PC-3 (cell line): ENCODE measurements at regions not wholly inside any gene's neighbourhood (a gene's known extent, or its start where the extent isn't known, plus 50 kb on each side); places are given as distances from the start of the nearest gene placed in this dataset.

Experiments used
- ATAC-seq: fragments of 200-7000 bp; cut with Tn5 transposase; 2 replicates; pipeline ENCODE4 v1.9.1; 2020; ENCODE audit warnings: mild to moderate bottlenecking, moderate library complexity
- BruUV-seq: library from RNA; stranded (reverse); fragments of 400-500 nt; replicated peaks from 2 replicates; lab custom pipeline; 2021; lab: Mats Ljungman, UMichigan
- CTCF ChIA-PET: fragments of 300-600 bp; sonication (Branson Sonifier 250); formaldehyde crosslinking; loops from one replicate; lab custom pipeline; 2022; ENCODE audit warnings: antibody characterized with exemption; lab: Charles Lee
- POLR2A ChIA-PET: fragments of 300-600 bp; sonication (Branson Sonifier 250); formaldehyde crosslinking; loops from one replicate; lab custom pipeline; 2022; ENCODE audit warnings: antibody characterized with exemption; ENCODE audit not compliant: unreplicated experiment; lab: Charles Lee
- DNase-seq: peaks from one replicate; pipeline ENCODE4 v3.0.0-alpha.2; 2015
- H2AFZ ChIP-seq: fragments of 300-600 bp; sonication (generic); 2 replicates; pipeline ENCODE4 v1.6.0; 2016; ENCODE audit warnings: antibody characterized with exemption, low read length
- H3F3A ChIP-seq: fragments of 300-600 bp; sonication (generic); one replicate; pipeline ENCODE4 v1.6.0; 2017; ENCODE audit warnings: antibody characterized with exemption, low read length, control low read depth, mild to moderate bottlenecking; ENCODE audit not compliant: unreplicated experiment
- H3K27ac ChIP-seq: fragments of 300-600 bp; sonication (generic); 2 replicates; pipeline ENCODE4 v1.5.1; 2016; ENCODE audit warnings: mild to moderate bottlenecking, low read length
- H3K27me3 ChIP-seq: fragments of 300-600 bp; sonication (generic); 2 replicates; pipeline ENCODE4 v1.6.1; 2016; ENCODE audit warnings: low read length, mixed read lengths
- H3K36me3 ChIP-seq: fragments of 300-600 bp; sonication (generic); 2 replicates; pipeline ENCODE4 v1.6.1; 2016; ENCODE audit warnings: low read depth, mixed run types, low read length, mixed read lengths
- H3K4me1 ChIP-seq: fragments of 300-600 bp; sonication (generic); 2 replicates; pipeline ENCODE4 v1.5.1; 2016; ENCODE audit warnings: low read length; ENCODE audit not compliant: insufficient read depth
- H3K4me2 ChIP-seq: fragments of 300-600 bp; sonication (generic); 2 replicates; pipeline ENCODE4 v1.6.0; 2016; ENCODE audit warnings: low read length
- H3K4me3 ChIP-seq: fragments of 300-600 bp; sonication (generic); 2 replicates; pipeline ENCODE4 v1.5.1; 2016; ENCODE audit warnings: mild to moderate bottlenecking, low read length, mixed read lengths
- H3K79me2 ChIP-seq: fragments of 300-600 bp; sonication (generic); 2 replicates; pipeline ENCODE4 v1.6.1; 2017; ENCODE audit warnings: low read length, mixed read lengths
- H3K9ac ChIP-seq: fragments of 300-600 bp; sonication (generic); 2 replicates; pipeline ENCODE4 v1.6.0; 2016; ENCODE audit warnings: mild to moderate bottlenecking, low read length
- H3K9me2 ChIP-seq: fragments of 300-600 bp; sonication (generic); replicated peaks from 2 replicates; pipeline ENCODE4 v1.6.1; 2016; ENCODE audit warnings: mixed run types, low read length, mixed read lengths
- H3K9me3 ChIP-seq: fragments of 300-600 bp; sonication (generic); 2 replicates; pipeline ENCODE4 v1.6.1; 2016; ENCODE audit warnings: low read length, mixed read lengths
- H4K20me1 ChIP-seq: fragments of 300-600 bp; sonication (generic); 2 replicates; pipeline ENCODE4 v1.6.1; 2016; ENCODE audit warnings: low read length, mixed read lengths
- CTCF ChIP-seq: fragments of 300-600 bp; sonication (generic); conservative IDR thresholded peaks from 2 replicates; pipeline ENCODE4 v1.5.1; 2017; ENCODE audit warnings: antibody characterized with exemption, low read depth, mild to moderate bottlenecking, low read length
- EZH2 ChIP-seq: fragments of 300-600 bp; sonication (generic); IDR thresholded peaks from one replicate; pipeline ENCODE4 v1.6.1; 2017; ENCODE audit warnings: antibody characterized with exemption, mild to moderate bottlenecking, low read length; ENCODE audit not compliant: unreplicated experiment
- EZH2phosphoT487 ChIP-seq: fragments of 300-600 bp; sonication (generic); IDR thresholded peaks from 2 replicates; pipeline ENCODE4 v1.6.1; 2018; ENCODE audit warnings: mild to moderate bottlenecking, antibody characterized with exemption, low read length, borderline replicate concordance
- intact Hi-C: fragments of 100-400 bp; cut with micrococcal nuclease; formaldehyde crosslinking; loops from 2 replicates; pipeline ENCODE4 v1.9.0; 2023

GRCh38 chr18:6493194-6493593 is 78.5 kb upstream of the L3MBTL4 start:
- no peak for DNase-seq
- H3K36me3 ChIP-seq = no peaks in the 10 kb centered on the region

GRCh38 chr18:6495536-6495935 is 80.8 kb upstream of the L3MBTL4 start:
- Histone ChIP-seq H3K27me3 (no peaks in the 10 kb centered on the region), H3K4me2 (no peak overlapping the region), H4K20me1 (no peaks in the 10 kb centered on the region), H3K79me2 (no peaks in the 10 kb centered on the region), H3K4me1 (no peaks in the 10 kb centered on the region), H3K36me3 (no peaks in the 10 kb centered on the region), H2AFZ (no peak overlapping the region), H3F3A (no peaks in the 10 kb centered on the region), H3K9me2 (no peaks in the 10 kb centered on the region), H3K9ac (no peak overlapping the region), H3K9me3 (no peaks in the 10 kb centered on the region), H3K4me3 (no peak overlapping the region), H3K27ac (no peak overlapping the region)
- ATAC-seq (no peak), DNase-seq (no peak)
- TF ChIP-seq EZH2phosphoT487 (no peak), CTCF (no peak), EZH2 (no peak)
- intact Hi-C loops = no loop called here
- CTCF ChIA-PET = no interaction called here
- POLR2A ChIA-PET = no interaction called here
- no TSS peak for BruUV-seq

More at GRCh38 chr18:6493194-6493593, 78.5 kb upstream of the L3MBTL4 start:
- no peak overlapping the region for H2AFZ ChIP-seq
- H3K9me3 ChIP-seq = no peaks in the 10 kb centered on the region
- no peaks in the 10 kb centered on the region for H4K20me1 ChIP-seq
- intact Hi-C loops = no loop called here
- TF ChIP-seq EZH2 (no peak), CTCF (no peak), EZH2phosphoT487 (no peak)
- no peak overlapping the region for H3K4me2 ChIP-seq
- BruUV-seq = no TSS peak
- H3K27me3 ChIP-seq = no peaks in the 10 kb centered on the region
- ChIA-PET POLR2A (no interaction called here), CTCF (no interaction called here)
- H3K9me2 ChIP-seq = no peaks in the 10 kb centered on the region
- H3K4me3 ChIP-seq = no peak overlapping the region
- H3K27ac ChIP-seq = no peak overlapping the region
- H3K9ac ChIP-seq = no peak overlapping the region
- ATAC-seq = no peak
- H3K79me2 ChIP-seq = no peaks in the 10 kb centered on the region
- H3K4me1 ChIP-seq = peaks cover 12% of the 10 kb centered on the region
- no peaks in the 10 kb centered on the region for H3F3A ChIP-seq

DNA sequence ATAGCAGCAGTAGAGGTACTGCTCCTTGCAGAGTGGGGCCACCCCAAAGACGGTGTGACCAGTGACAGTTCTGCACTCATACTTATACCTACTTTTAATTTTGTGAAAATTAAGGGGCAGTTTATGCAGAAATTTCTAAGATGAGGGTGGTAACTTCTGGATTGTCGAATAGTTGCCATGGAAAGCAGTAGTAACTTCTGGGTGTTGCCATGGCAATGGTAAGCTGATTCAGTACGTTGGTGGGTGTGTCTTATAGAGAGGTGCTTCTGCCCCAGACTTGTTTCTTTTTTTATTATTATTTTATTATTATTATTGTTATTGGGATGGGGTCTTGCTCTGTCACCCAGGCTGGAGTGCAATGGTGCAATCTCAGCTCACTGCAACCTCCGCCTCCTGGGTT is 82.8 kb upstream of the L3MBTL4 start:
- Histone ChIP-seq H3K36me3 (no peaks in the 10 kb centered on the region), H2AFZ (no peak overlapping the region), H3K9me2 (no peaks in the 10 kb centered on the region), H3K9me3 (no peaks in the 10 kb centered on the region), H3K4me2 (no peak overlapping the region), H3K27me3 (0 out of 2 replicates have a peak, but pooled peaks cover 8% of the 10 kb centered on the region), H3K4me3 (no peak overlapping the region), H3F3A (no peaks in the 10 kb centered on the region), H3K79me2 (no peaks in the 10 kb centered on the region), H4K20me1 (no peaks in the 10 kb centered on the region), H3K4me1 (no peaks in the 10 kb centered on the region), H3K27ac (no peak overlapping the region), H3K9ac (no peak overlapping the region)
- intact Hi-C loops = no loop called here
- ChIA-PET CTCF (no interaction called here), POLR2A (no interaction called here)
- DNase-seq = no peak
- ATAC-seq = no peak
- TF ChIP-seq CTCF (no peak), EZH2 (no peak), EZH2phosphoT487 (no peak)
- BruUV-seq = no TSS peak
